ENCODE measurements at regions not wholly inside any gene's neighbourhood (a gene's known extent, or its start where the extent isn't known, plus 50 kb on each side); places are given as distances from the start of the nearest gene placed in this dataset.

DNA sequence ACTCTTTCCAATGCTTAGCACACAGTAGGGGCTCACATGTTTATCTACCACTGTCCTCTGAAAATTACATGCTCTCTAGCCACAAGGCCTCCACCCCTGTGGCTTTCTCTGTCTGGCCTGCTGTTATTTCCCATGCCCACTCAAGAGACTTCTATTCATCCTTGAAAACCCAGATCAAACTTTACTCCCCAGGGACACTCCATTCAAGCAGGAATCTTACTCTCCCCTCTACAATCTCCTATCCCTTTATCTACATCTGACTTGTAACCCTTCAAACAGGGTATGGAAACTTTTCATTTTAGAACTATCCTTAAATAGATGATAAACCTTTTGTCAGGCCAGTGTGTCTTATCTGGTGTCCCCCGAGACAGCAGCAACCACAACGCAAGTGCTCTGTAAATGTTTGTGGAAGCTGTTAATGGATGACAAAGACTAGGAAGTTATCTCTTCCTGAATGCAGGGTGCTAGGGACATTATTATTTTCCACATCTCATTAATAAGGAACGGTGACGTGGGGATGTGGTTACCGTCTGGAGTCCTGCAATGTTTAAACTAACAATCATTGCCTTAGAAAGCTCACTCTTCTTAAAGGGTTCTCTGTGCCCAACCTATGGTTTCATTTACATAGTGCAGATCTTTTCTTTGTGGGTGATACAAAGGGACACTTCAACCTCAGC lies 322.3 kb downstream of the ARRDC4 start:
- intact Hi-C loops (cut with micrococcal nuclease), result no loop called here
- Histone ChIP-seq H3K4me3 (no peak overlapping the region), H3K36me3 (ENCODE audit: control insufficient read depth, insufficient read depth, low read length) (no peaks in the 10 kb centered on the region), H3K4me1 (replicated peaks in 1 of 2; ENCODE audit: control insufficient read depth in 2 of 2, insufficient read depth in 2 of 2, low read length in 2 of 2) (no peaks in the 10 kb centered on the region), H3K9ac (ENCODE audit: insufficient read depth in 1 of 2, low read depth in 2 of 2, low read length in 2 of 2) (no peak overlapping the region), H3K9me3 (replicated peaks; ENCODE audit: control insufficient read depth, insufficient read depth, low read depth, low read length) (no peaks in the 10 kb centered on the region), H2AFZ (ENCODE audit: low read depth, low read length) (no peak overlapping the region), H3K27ac (ENCODE audit: extremely low read depth, low read depth, low read length) (no peak overlapping the region), H3K27me3 (ENCODE audit: control insufficient read depth in 2 of 2, insufficient read depth in 2 of 2, low read length in 2 of 2) (peaks cover 6 to 12% of the 10 kb centered on the region in 2 experiments; a peak in 3 of 5 replicates), H3K79me2 (ENCODE audit: control insufficient read depth, insufficient read depth, low read length) (no peaks in the 10 kb centered on the region), H3K9me1 (ENCODE audit: control insufficient read depth, insufficient read depth, low read length) (no peaks in the 10 kb centered on the region), H4K20me1 (replicated peaks; ENCODE audit: control insufficient read depth, insufficient read depth, low read length) (no peaks in the 10 kb centered on the region), H3K4me2 (ENCODE audit: insufficient read depth, low read length) (no peak overlapping the region)
- WGBS (ENCODE audit: insufficient coverage, low coverage, missing lambda C conversion rate), result 0% methylated on average over 5 of the region's 5 CpGs
- ATAC-seq (no peak), FAIRE-seq (no peak), DNase-seq (ENCODE audit: extremely low read depth in 1 of 4, low spot score in 3 of 4) (no peak)
- no TSS peak for BruUV-seq (replicated peaks)
- ChIA-PET POLR2A (no interaction called here), CTCF (ENCODE audit: low intra/inter-chr PET ratio) (no interaction called here)
- in situ Hi-C loops (cut with MboI), result loop anchor here (25.0 kb wide), 1 partner anchor 370 kb away; no protein-coding TSS in a partner anchor
- TF ChIP-seq ZNF12 (CRISPR knock-in tag; IDR thresholded peaks at IDR 0.05) (no peak), ZC3H8 (IDR thresholded peaks at IDR 0.05) (no peak), ZNF695 (CRISPR knock-in tag; IDR thresholded peaks at IDR 0.05) (no peak), ZEB2 (IDR thresholded peaks at IDR 0.05) (no peak), RAD21 (CRISPR knock-in tag; conservative IDR thresholded peaks at IDR 0.05 in 1 of 2, IDR thresholded peaks at IDR 0.05 in 1 of 2) (no peak), NR1H2 (CRISPR knock-in tag; IDR thresholded peaks at IDR 0.05) (no peak), RAD51 (IDR thresholded peaks at IDR 0.05; ENCODE audit: borderline replicate concordance, low read depth) (no peak)
- TF ChIP-seq, protein P1, sequence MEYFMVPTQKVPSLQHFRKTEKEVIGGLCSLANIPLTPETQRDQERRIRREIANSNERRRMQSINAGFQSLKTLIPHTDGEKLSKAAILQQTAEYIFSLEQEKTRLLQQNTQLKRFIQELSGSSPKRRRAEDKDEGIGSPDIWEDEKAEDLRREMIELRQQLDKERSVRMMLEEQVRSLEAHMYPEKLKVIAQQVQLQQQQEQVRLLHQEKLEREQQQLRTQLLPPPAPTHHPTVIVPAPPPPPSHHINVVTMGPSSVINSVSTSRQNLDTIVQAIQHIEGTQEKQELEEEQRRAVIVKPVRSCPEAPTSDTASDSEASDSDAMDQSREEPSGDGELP (CRISPR knock-in tag; IDR thresholded peaks at IDR 0.05; ENCODE audit: borderline replicate concordance), result no peak
- TF ChIP-seq, protein P2, sequence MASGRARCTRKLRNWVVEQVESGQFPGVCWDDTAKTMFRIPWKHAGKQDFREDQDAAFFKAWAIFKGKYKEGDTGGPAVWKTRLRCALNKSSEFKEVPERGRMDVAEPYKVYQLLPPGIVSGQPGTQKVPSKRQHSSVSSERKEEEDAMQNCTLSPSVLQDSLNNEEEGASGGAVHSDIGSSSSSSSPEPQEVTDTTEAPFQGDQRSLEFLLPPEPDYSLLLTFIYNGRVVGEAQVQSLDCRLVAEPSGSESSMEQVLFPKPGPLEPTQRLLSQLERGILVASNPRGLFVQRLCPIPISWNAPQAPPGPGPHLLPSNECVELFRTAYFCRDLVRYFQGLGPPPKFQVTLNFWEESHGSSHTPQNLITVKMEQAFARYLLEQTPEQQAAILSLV (tag; IDR thresholded peaks at IDR 0.05), result no peak
- TF ChIP-seq, protein P3, sequence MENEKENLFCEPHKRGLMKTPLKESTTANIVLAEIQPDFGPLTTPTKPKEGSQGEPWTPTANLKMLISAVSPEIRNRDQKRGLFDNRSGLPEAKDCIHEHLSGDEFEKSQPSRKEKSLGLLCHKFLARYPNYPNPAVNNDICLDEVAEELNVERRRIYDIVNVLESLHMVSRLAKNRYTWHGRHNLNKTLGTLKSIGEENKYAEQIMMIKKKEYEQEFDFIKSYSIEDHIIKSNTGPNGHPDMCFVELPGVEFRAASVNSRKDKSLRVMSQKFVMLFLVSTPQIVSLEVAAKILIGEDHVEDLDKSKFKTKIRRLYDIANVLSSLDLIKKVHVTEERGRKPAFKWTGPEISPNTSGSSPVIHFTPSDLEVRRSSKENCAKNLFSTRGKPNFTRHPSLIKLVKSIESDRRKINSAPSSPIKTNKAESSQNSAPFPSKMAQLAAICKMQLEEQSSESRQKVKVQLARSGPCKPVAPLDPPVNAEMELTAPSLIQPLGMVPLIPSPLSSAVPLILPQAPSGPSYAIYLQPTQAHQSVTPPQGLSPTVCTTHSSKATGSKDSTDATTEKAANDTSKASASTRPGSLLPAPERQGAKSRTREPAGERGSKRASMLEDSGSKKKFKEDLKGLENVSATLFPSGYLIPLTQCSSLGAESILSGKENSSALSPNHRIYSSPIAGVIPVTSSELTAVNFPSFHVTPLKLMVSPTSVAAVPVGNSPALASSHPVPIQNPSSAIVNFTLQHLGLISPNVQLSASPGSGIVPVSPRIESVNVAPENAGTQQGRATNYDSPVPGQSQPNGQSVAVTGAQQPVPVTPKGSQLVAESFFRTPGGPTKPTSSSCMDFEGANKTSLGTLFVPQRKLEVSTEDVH (IDR thresholded peaks at IDR 0.05; ENCODE audit: low read depth, partially characterized antibody), result no peak
- TF ChIP-seq, protein P4, sequence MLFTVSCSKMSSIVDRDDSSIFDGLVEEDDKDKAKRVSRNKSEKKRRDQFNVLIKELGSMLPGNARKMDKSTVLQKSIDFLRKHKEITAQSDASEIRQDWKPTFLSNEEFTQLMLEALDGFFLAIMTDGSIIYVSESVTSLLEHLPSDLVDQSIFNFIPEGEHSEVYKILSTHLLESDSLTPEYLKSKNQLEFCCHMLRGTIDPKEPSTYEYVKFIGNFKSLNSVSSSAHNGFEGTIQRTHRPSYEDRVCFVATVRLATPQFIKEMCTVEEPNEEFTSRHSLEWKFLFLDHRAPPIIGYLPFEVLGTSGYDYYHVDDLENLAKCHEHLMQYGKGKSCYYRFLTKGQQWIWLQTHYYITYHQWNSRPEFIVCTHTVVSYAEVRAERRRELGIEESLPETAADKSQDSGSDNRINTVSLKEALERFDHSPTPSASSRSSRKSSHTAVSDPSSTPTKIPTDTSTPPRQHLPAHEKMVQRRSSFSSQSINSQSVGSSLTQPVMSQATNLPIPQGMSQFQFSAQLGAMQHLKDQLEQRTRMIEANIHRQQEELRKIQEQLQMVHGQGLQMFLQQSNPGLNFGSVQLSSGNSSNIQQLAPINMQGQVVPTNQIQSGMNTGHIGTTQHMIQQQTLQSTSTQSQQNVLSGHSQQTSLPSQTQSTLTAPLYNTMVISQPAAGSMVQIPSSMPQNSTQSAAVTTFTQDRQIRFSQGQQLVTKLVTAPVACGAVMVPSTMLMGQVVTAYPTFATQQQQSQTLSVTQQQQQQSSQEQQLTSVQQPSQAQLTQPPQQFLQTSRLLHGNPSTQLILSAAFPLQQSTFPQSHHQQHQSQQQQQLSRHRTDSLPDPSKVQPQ (CRISPR knock-in tag; IDR thresholded peaks at IDR 0.05; ENCODE audit: borderline replicate concordance), result no peak
- TF ChIP-seq, protein P5, sequence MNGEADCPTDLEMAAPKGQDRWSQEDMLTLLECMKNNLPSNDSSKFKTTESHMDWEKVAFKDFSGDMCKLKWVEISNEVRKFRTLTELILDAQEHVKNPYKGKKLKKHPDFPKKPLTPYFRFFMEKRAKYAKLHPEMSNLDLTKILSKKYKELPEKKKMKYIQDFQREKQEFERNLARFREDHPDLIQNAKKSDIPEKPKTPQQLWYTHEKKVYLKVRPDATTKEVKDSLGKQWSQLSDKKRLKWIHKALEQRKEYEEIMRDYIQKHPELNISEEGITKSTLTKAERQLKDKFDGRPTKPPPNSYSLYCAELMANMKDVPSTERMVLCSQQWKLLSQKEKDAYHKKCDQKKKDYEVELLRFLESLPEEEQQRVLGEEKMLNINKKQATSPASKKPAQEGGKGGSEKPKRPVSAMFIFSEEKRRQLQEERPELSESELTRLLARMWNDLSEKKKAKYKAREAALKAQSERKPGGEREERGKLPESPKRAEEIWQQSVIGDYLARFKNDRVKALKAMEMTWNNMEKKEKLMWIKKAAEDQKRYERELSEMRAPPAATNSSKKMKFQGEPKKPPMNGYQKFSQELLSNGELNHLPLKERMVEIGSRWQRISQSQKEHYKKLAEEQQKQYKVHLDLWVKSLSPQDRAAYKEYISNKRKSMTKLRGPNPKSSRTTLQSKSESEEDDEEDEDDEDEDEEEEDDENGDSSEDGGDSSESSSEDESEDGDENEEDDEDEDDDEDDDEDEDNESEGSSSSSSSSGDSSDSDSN (IDR thresholded peaks at IDR 0.05; ENCODE audit: borderline replicate concordance in 1 of 2, low read depth in 2 of 2, low read length in 2 of 2), result no peak
